ENCODE measurements at regions not wholly inside any gene's neighbourhood (a gene's known extent, or its start where the extent isn't known, plus 50 kb on each side); places are given as distances from the start of the nearest gene placed in this dataset.

DNA sequence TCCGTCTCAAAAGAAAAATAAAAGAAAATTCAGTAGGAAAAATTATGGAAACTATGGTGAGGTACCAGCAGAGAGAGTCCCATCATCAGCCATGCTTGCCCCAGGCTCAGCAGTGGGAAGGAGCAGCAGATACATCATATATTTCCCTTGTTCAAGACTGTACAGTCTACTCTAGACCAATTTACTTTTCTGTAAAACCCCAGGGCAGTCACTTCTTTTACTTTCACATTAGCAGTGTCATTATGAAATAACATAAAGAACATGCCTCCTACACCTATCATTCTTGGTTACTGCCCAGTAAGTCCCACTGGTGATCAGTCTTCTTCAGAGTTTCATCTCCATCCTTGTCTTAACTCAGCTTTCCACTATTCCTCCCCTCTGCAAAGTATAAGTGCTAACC, 1145.0 kb downstream of the MAT2B start:
- H3K4me3 ChIP-seq (ENCODE audit: low read depth, low read length), result no peak overlapping the region
- TF ChIP-seq, protein P1, sequence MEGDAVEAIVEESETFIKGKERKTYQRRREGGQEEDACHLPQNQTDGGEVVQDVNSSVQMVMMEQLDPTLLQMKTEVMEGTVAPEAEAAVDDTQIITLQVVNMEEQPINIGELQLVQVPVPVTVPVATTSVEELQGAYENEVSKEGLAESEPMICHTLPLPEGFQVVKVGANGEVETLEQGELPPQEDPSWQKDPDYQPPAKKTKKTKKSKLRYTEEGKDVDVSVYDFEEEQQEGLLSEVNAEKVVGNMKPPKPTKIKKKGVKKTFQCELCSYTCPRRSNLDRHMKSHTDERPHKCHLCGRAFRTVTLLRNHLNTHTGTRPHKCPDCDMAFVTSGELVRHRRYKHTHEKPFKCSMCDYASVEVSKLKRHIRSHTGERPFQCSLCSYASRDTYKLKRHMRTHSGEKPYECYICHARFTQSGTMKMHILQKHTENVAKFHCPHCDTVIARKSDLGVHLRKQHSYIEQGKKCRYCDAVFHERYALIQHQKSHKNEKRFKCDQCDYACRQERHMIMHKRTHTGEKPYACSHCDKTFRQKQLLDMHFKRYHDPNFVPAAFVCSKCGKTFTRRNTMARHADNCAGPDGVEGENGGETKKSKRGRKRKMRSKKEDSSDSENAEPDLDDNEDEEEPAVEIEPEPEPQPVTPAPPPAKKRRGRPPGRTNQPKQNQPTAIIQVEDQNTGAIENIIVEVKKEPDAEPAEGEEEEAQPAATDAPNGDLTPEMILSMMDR (IDR thresholded peaks at IDR 0.05; ENCODE audit: borderline replicate concordance, insufficient read depth, low read depth, low read length), result no peak

- no peak overlapping the region for H3K4me3 ChIP-seq (ENCODE audit: low read depth, low read length)
- TF ChIP-seq, protein P1 (IDR thresholded peaks at IDR 0.05; ENCODE audit: borderline replicate concordance, insufficient read depth, low read depth, low read length), result no peak
Observed at GRCh38 chr5:164651546-164652275, 1146.3 kb downstream of the MAT2B start.

DNA sequence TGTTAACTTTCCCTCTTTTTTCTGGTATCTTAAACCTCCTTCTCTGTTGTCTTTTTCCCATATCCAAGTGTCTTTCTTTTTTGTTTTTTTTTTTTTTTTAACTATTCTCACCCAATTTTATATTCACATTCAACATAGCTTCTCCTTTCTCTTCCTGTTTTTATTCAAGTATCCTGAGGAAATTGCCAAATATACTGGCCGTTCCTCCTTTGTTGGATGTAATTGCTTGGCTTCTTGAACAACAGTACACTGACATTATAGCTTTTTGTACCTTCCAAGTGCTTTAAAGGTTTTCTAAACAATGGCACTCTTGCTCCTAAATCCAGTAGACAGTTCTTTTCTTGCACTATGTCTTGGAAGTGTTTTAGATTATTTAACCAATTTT, 1146.8 kb downstream of the MAT2B start:
- TF ChIP-seq, protein P1 (IDR thresholded peaks at IDR 0.05; ENCODE audit: borderline replicate concordance, insufficient read depth, low read depth, low read length), result no peak
- H3K4me3 ChIP-seq (ENCODE audit: low read depth, low read length), result no peak overlapping the region

GRCh38 chr5:164663198-164663989, 1158.0 kb downstream of the MAT2B start:
- TF ChIP-seq, protein P1 (IDR thresholded peaks at IDR 0.05; ENCODE audit: borderline replicate concordance, insufficient read depth, low read depth, low read length), result no peak
- H3K4me3 ChIP-seq (ENCODE audit: low read depth, low read length), result no peak overlapping the region

- TF ChIP-seq, protein P1 (IDR thresholded peaks at IDR 0.05; ENCODE audit: borderline replicate concordance, insufficient read depth, low read depth, low read length), result no peak
- H3K4me3 ChIP-seq (ENCODE audit: low read depth, low read length), result no peak overlapping the region
Observed at GRCh38 chr5:164671640-164672039, 1166.2 kb downstream of the MAT2B start.

- TF ChIP-seq, protein P1 (IDR thresholded peaks at IDR 0.05; ENCODE audit: borderline replicate concordance, insufficient read depth, low read depth, low read length), result no peak
- no peak overlapping the region for H3K4me3 ChIP-seq (ENCODE audit: low read depth, low read length)
Observed at GRCh38 chr5:164672205-164672604, 1166.8 kb downstream of the MAT2B start.

All from GM12875 (cell line).